Panc1 (cell line): ENCODE measurements at regions not wholly inside any gene's neighbourhood (a gene's known extent, or its start where the extent isn't known, plus 50 kb on each side); places are given as distances from the start of the nearest gene placed in this dataset.

Experiments used
- ATAC-seq: fragments of 200-7000 bp; cut with Tn5 transposase; 2 replicates; pipeline ENCODE4 v1.9.1; 2020; ENCODE audit warnings: mild to moderate bottlenecking, moderate library complexity
- BruUV-seq: library from RNA; stranded (reverse); fragments of 400-500 nt; replicated peaks from 2 replicates; lab custom pipeline; 2021; lab: Mats Ljungman, UMichigan
- CTCF ChIA-PET: fragments of 300-600 bp; sonication (Branson Sonifier 250); formaldehyde crosslinking; loops from one replicate; lab custom pipeline; 2022; ENCODE audit warnings: antibody characterized with exemption; lab: Charles Lee
- POLR2A ChIA-PET: fragments of 300-600 bp; sonication (Branson Sonifier 250); formaldehyde crosslinking; loops from one replicate; lab custom pipeline; 2022; ENCODE audit warnings: antibody characterized with exemption; lab: Charles Lee
- DNase-seq: peaks from one replicate; pipeline ENCODE4 v3.0.0-alpha.2; 2010; ENCODE audit warnings: low read depth, low spot score
- H3K27ac ChIP-seq: 2 replicates; pipeline ENCODE4 v1.5.1; 2011; ENCODE audit warnings: mild to moderate bottlenecking, low read length, inconsistent platforms
- H3K27me3 ChIP-seq: fragments of 200-500 bp; sonication (Bioruptor generic); 2 replicates; pipeline ENCODE4 v1.6.0; 2014; ENCODE audit warnings: low read length, inconsistent platforms; ENCODE audit not compliant: control insufficient read depth, insufficient read depth
- H3K36me3 ChIP-seq: fragments of 200-500 bp; sonication (Bioruptor generic); 2 replicates; pipeline ENCODE4 v1.5.1; 2014; ENCODE audit warnings: inconsistent platforms, mild to moderate bottlenecking, low read length, moderate library complexity; ENCODE audit not compliant: control insufficient read depth, insufficient read depth
- H3K4me1 ChIP-seq: 2 replicates; pipeline ENCODE4 v1.5.1; 2011; ENCODE audit warnings: inconsistent platforms, mild to moderate bottlenecking, low read length, moderate library complexity; ENCODE audit not compliant: control insufficient read depth, insufficient read depth
- H3K4me3 ChIP-seq, 2 experiments: 2 replicates each; pipeline ENCODE4 v1.5.1; 2011 to 2012; ENCODE audit warnings: low read depth in 2 of 2, low read length in 2 of 2, mild to moderate bottlenecking in 2 of 2, inconsistent platforms in 1 of 2, moderate library complexity in 1 of 2
- H3K9me3 ChIP-seq: fragments of 200-500 bp; sonication (Bioruptor generic); 2 replicates; pipeline ENCODE4 v1.5.1; 2014; ENCODE audit warnings: low read depth, mild to moderate bottlenecking, inconsistent platforms, low read length, moderate library complexity; ENCODE audit not compliant: control insufficient read depth, insufficient read depth
- CTCF ChIP-seq: fragments of 450-650 bp; IDR thresholded peaks from 2 replicates; pipeline ENCODE4 v1.5.1; 2017; ENCODE audit warnings: mild to moderate bottlenecking
- POLR2AphosphoS5 ChIP-seq: IDR thresholded peaks from 2 replicates; pipeline ENCODE4 v1.6.1; 2012; ENCODE audit warnings: mild to moderate bottlenecking, low read depth, low read length, moderate library complexity
- SIN3A ChIP-seq: IDR thresholded peaks from 2 replicates; pipeline ENCODE4 v1.6.1; 2012; ENCODE audit warnings: low read depth, mild to moderate bottlenecking, low read length, moderate library complexity, borderline replicate concordance; ENCODE audit not compliant: insufficient read depth
- TCF7L2 ChIP-seq: IDR thresholded peaks from 2 replicates; pipeline ENCODE4 v1.6.1; 2011; ENCODE audit warnings: mild to moderate bottlenecking, low read depth, low read length, inconsistent platforms
- in situ Hi-C: cut with HindIII; loops from 2 replicates; pipeline ENCODE4 v1.10.0; 2016; ENCODE audit warnings: low sequenced_read_pairs, low pct_unique_long_range_greater_than_20kb
- intact Hi-C: fragments of 100-400 bp; cut with micrococcal nuclease; formaldehyde crosslinking; loops from one replicate; pipeline ENCODE4 v1.10.0; 2022; ENCODE audit not compliant: unreplicated experiment
- TF ChIP-seq, protein P1 (sequence below), 2 experiments: IDR thresholded peaks; 2 replicates each; pipeline ENCODE4 v1.6.1; 2011 to 2012; ENCODE audit warnings: low read depth in 2 of 2, control low read depth in 1 of 2, low read length in 1 of 2, mild to moderate bottlenecking in 1 of 2, moderate library complexity in 1 of 2; ENCODE audit not compliant: insufficient read depth in 1 of 2

- no peaks in the 10 kb centered on the region for H3K27me3 ChIP-seq
- H3K4me1 ChIP-seq, result no peaks in the 10 kb centered on the region
- ATAC-seq (no peak), DNase-seq (no peak)
- no peak for TF ChIP-seq POLR2AphosphoS5
- TF ChIP-seq, protein P1, sequence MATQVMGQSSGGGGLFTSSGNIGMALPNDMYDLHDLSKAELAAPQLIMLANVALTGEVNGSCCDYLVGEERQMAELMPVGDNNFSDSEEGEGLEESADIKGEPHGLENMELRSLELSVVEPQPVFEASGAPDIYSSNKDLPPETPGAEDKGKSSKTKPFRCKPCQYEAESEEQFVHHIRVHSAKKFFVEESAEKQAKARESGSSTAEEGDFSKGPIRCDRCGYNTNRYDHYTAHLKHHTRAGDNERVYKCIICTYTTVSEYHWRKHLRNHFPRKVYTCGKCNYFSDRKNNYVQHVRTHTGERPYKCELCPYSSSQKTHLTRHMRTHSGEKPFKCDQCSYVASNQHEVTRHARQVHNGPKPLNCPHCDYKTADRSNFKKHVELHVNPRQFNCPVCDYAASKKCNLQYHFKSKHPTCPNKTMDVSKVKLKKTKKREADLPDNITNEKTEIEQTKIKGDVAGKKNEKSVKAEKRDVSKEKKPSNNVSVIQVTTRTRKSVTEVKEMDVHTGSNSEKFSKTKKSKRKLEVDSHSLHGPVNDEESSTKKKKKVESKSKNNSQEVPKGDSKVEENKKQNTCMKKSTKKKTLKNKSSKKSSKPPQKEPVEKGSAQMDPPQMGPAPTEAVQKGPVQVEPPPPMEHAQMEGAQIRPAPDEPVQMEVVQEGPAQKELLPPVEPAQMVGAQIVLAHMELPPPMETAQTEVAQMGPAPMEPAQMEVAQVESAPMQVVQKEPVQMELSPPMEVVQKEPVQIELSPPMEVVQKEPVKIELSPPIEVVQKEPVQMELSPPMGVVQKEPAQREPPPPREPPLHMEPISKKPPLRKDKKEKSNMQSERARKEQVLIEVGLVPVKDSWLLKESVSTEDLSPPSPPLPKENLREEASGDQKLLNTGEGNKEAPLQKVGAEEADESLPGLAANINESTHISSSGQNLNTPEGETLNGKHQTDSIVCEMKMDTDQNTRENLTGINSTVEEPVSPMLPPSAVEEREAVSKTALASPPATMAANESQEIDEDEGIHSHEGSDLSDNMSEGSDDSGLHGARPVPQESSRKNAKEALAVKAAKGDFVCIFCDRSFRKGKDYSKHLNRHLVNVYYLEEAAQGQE (IDR thresholded peaks at IDR 0.05; ENCODE audit: insufficient read depth in 1 of 2, low read depth in 2 of 2, low read length in 1 of 2), result no peak
- TF ChIP-seq CTCF, result no peak
- no peak for TF ChIP-seq TCF7L2
- TF ChIP-seq SIN3A, result no peak
- no peaks in the 10 kb centered on the region for H3K36me3 ChIP-seq
- POLR2A ChIA-PET, result no interaction called here
- intact Hi-C loops (no loop called here), in situ Hi-C loops (no loop called here)
- H3K9me3 ChIP-seq, result no peaks in the 10 kb centered on the region
- BruUV-seq, result no TSS peak
- CTCF ChIA-PET, result no interaction called here
- H3K4me3 ChIP-seq, result no peak overlapping the region
- H3K27ac ChIP-seq, result no peak overlapping the region
Observed at GRCh38 chr15:38036790-38037338, 102.4 kb downstream of the TMCO5A start.

DNA sequence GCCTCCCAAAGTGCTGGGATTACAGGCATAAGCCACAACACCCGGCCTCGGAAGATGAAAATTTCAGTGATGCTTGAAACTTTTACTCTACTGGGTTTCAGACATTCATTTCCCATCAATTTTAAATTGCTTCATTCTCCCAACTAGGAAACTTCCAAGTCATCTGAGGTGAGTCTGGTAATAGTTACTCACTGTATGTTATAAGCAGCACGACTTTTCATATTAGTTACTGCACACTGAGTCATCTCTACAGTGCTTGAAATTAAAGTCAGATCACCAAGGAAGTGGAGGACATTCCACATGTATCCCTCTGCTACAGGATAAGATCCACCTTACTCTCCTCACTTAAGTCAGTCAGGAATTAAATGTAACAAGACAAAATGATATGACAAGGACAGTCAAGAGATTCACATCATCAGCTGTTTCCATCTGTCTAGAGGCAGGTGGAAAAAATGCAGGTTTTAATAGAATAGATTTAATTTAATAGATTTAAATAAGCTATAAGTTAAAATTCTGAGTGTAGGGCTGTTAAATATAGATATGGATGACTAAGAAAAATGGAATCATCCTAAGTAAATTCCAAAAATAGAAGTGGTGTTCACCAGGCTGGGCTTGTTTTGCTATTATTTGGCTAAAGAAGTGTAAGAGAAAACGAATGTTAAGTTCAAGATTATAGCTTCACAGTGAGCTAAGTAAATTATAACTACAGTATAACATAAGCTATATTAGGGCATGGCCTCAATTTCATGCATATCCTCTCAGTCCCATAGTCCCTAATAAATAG is 104.4 kb downstream of the TMCO5A start:
- Histone ChIP-seq H3K27ac (no peak overlapping the region), H3K9me3 (no peaks in the 10 kb centered on the region), H3K4me1 (no peaks in the 10 kb centered on the region), H3K4me3 (no peak overlapping the region), H3K36me3 (no peaks in the 10 kb centered on the region), H3K27me3 (no peaks in the 10 kb centered on the region)
- intact Hi-C loops, result no loop called here
- POLR2A ChIA-PET, result interaction anchor here (0.7 kb wide), 1 partner anchor 1294 kb away, joined by 3 read pairs; no protein-coding TSS in a partner anchor
- no peak for ATAC-seq
- CTCF ChIA-PET, result no interaction called here
- TF ChIP-seq POLR2AphosphoS5 (no peak), CTCF (no peak), SIN3A (no peak), TCF7L2 (no peak)
- TF ChIP-seq, protein P1 (IDR thresholded peaks at IDR 0.05; ENCODE audit: insufficient read depth in 1 of 2, low read depth in 2 of 2, low read length in 1 of 2), result no peak
- in situ Hi-C loops, result no loop called here
- BruUV-seq, result no TSS peak
- DNase-seq, result peak; percentile 10
